ENCODE measurements at regions not wholly inside any gene's neighbourhood (a gene's known extent, or its start where the extent isn't known, plus 50 kb on each side); places are given as distances from the start of the nearest gene placed in this dataset.

DNA sequence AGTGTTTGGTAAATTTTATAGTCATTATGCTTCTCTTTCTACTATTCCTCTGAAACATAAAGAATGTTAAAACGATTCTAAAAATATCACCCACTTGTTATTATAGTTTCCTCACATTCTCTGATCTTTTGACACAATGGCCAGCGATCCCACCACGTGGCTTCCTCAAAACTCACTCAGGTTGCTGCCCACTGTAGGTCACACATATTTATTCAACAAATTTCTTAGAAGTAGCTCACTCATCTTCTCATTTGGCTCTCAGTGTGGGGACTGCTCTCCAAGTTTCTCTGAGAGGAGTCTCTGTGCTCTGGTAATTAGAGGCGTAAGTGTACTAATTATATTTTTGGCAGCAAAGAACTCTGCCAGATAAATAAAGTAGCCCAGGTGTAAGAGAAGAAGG lies 465.4 kb downstream of the CDH11 start:
- DNase-seq (ENCODE audit: low read depth, low spot score), result no peak

DNA sequence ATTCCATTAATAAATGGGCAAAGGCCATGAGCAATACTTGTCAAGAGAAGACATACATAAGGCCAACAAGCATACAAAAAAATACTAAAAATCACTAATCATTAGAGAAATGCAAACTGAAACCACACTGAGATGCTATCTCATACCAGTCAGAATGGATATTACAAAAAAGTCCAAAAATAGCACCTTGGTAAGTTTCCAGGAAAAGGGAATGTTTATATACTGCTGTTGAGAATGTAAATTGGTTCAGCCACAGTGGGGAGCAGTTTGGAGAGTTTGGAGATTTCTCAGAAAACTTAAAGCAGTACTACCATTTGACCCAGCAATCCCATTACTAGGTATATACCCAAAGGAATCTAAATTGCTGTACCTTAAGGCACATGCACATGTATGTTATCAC lies 467.7 kb downstream of the CDH11 start:
- DNase-seq (ENCODE audit: low read depth, low spot score), result no peak

DNA sequence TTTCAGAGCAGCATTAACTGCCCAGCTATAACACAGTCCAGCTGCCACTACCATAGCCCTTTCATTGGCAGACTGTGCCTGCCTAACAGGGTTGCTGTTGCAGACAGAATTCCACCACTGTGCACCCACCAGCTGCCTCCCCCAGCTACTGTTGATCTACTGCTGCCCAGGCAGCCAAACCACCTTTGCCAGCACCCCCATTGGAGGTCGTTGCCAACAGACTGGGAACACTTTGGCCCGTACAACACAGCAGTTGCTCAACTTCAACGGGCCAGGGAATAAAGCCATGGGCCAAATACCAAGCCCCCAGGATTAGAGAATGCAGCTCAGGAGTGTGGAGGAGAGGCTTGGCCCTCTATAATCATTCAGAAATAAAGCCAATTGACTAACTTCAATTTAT lies 473.6 kb downstream of the CDH11 start:
- DNase-seq (ENCODE audit: low read depth, low spot score), result no peak

DNA sequence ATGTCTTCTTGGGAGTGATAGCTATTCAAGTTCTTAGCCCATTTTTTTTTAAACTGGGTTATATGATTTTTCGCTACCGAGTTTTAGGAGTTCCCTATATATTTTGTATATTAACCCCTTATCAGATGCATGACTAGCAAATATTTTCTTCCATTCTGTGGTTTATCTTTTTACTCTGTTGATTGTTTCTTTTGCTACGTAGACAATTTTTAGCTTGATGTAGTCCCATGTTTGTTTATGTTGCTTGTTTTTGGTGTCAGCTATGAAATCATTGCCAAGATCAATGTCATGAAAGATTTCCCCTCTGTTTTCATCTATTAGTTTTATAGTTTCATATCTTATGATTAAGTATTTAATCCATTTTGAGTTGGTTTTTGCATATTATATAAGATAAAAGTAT lies 480.5 kb downstream of the CDH11 start:
- DNase-seq (ENCODE audit: low read depth, low spot score), result no peak

DNA sequence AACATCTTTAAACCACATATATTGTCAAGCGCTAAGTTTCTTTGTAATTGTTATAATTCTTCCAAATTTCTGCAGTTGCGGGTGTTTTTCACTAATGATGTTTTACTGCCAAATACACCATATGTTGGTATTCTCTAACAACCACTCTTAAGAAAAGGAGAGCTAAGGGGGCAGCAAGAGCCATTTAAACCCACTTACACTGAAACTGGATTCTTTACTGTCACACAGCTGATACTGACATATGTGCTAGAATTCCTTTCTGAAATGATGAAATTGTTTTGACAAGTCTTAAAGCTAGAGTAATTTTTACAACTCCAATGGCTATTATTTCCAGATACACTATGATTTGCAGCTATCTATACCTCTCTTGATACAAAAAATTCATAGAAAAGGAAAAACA lies 483.1 kb downstream of the CDH11 start:
- DNase-seq (ENCODE audit: low read depth, low spot score), result no peak

DNA sequence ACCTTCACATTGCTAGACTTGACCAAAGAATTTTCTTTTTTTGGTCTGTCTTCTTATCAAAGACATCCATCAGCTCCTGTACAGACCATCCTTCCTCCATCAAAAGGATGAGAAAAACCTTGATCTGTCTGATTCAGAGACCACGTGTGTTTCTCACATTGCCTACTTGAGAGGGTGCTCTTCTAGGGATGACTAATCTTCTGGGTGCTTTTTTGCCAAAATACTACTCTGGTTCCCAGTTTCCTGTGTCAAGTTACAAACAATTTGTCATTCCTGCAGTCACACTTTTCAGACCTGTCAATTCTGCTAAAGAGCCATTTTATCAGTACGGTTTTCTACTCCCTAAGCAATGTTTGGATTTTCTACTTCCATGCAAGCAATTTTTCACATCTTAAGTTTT lies 492.2 kb downstream of the CDH11 start:
- no peak for DNase-seq (ENCODE audit: low read depth, low spot score)

DNA sequence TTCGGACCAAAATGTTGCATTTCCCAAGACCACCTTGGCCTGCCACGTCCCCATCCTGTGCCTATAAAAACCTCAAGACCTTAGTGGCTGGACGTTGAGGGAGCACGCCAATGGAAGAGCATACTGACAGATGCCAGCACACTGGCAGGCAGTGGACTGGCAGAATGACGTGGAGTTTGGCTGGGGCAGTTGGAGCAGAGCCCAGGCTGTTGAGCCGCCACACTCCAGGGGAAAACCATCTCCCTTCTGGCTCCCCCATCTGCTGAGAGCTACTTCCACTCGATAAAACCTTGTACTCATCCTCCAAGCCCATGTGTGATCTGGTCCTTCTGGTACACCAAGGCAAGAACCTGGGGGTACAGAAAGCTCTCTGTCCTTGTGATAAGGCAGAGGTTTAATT lies 494.1 kb downstream of the CDH11 start:
- DNase-seq (ENCODE audit: low read depth, low spot score), result no peak

DNA sequence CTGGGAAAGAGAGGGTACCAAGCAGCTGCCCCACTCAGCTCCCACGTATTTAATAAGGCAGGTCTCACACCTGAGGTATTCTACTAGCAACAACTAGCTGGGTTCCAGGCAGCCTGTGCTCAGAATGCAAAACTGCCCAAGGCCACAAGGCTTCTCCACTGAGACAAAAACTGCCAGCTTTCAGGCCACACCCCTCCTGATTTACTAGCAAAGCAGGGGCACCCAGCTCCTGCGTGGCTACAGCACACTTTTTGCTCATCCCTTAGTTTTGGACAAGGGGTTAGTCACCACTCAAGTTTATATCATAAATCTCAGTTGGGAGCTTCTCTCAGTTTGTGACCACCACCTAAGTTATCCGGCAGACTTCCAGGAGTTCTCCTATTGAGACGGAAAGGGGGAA lies 494.6 kb downstream of the CDH11 start:
- DNase-seq (ENCODE audit: low read depth, low spot score), result no peak

DNA sequence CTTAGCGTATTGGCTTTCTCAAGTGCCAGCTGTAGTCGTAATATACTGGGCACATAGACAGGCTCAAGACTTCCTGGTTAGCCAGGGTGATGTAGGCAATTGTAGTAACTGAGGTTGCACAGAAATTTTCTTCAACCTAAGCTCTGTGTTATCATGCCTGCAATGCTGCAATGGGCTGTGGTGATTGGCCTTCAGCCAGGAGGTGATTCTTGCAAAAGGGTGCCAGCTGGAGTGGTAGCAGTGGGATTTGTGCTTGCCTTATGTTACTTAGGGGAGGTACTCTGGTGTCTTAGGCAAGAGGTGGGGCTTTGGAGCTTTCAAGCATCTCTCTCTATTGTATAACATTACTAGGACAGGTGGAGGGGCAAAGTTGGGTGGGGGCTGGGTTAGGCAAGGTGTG lies 495.1 kb downstream of the CDH11 start:
- DNase-seq (ENCODE audit: low read depth, low spot score), result no peak

DNA sequence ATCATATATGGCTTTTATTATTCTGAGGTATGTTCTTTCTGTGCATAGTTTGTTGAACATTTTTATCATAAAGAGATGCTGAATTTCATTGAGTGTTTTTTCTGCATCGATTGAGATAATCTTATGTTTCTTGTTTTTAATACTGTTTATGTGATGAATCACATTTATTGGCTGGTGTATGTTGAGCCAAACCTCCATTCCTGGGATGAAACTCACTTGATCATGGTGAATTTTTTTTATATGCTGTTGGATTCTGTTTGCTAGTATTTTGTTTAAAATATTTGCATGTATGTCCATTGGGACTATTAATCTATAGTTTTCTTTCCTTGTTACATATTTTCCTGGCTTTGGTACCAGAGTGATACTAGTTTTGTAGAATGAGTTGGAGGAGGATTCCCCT lies 500.2 kb downstream of the CDH11 start:
- no peak for DNase-seq (ENCODE audit: low read depth, low spot score)

DNA sequence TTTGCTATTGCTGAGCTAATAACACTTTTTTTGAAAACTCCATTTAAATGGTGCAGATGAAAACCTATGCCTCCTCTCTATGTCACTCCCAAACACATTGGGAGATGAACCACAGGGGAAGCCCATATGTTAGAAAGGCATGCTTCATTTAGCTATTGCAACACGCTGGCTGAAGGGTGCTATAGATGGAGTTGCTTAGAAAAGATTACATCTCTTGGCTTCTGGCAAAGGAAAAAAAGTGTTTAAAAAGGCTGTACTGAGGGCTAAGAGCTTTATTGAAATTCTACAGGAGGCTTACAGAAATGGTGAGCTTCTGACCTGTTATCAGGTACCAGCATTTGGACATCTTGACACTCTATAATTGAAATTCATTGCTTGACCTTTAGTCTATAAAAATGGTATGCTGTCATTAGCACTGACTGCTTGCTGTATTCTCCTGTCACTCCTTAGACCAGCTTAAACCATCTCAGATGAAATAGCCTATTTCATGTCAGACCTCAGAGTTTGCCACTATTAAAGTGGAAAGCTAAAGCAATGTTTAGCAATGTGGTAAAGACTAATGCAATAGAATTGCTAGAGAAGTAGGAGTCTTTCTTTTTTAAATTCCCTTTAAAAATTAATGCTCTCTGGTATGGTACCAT lies 503.9 kb downstream of the CDH11 start:
- no peak for DNase-seq (ENCODE audit: low read depth, low spot score)

DNA sequence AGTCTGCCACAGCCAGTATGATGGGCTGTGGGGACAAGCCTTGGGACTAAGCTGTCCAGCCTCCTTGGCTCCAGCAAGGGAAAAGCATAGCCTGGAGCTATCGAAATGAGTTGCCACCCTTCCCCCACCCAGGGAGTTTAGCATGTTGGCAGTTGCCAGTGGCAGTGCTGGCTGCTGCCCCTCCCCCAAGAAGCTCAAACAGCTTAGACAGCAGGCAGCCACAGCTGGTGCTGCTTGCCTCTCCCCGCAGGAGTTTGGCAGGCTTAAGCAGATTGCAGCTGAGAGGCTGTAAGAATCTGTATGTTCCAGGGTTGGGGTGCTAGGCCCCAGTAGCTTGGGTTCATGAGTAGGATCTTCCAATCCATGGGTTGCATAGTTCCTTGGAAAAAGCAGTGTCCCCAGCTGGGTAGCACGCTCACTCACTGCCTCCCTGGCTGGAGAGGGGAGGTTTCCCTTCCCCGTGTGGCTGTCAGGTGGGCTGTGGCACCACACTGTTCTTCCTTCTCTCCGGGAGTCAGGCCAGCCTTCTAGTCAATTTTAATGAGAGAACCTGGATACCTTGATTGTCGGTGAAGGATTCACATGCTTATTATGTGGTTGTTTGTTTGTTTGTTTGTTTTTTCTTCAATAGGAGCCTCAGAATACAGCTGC lies 506.1 kb downstream of the CDH11 start:
- no peak for DNase-seq (ENCODE audit: low read depth, low spot score)

DNA sequence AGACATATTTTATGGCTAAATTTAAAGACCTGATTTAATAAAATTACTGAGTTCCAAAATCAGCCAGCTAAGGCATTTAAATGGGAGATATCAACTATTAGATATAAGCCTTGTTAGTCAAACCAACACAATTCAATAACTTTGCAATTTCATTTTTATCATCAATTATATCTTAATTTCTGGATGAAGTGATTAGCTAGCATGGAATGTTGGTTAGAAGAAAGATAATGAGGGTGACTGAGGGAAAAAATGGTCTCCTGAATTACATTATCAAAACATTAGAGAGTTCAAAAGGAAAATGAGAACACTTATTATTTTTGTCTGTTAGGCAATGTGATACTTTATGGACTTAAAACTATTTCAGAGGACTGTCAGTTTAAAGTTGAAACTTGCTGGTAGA lies 525.7 kb downstream of the CDH11 start:
- DNase-seq (ENCODE audit: low read depth, low spot score), result no peak

DNA sequence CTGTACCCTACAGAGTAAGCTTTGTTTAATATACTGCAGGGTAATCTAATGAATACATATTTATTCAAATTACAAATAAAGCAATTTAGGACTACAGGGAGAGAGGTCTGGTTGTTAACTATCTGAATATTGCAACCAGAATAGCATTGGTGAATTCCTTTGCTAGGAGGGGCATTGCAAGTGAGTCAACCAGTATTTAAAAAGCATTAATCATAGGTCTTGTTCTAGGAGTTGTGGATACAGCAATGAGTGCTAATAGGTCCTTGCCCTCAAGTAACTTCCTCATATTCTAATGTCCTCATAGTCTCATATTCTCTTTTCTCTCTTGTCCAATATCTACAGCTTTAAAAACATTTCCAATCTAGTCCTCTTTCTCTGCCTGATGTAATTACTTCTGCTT lies 531.4 kb downstream of the CDH11 start:
- DNase-seq (ENCODE audit: low read depth, low spot score), result no peak

DNA sequence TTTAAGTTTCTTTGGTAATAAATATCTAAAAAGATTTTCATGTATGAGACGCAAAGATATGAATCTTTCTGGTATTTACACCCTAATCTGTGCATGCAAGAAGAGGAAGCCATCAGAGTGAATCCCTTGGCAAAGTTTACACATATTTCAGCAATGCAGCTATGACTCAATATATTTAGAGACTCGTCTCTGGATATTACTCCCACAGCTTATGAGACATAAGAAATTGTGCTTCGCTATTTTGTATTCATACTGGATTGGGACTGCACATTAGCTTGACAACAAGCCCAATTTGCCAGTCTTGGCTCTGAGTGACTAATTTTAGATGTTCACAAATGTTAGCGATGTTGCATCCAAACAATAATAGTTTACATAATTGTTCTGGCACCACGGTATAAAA lies 532.0 kb downstream of the CDH11 start:
- DNase-seq (ENCODE audit: low read depth, low spot score), result no peak

DNA sequence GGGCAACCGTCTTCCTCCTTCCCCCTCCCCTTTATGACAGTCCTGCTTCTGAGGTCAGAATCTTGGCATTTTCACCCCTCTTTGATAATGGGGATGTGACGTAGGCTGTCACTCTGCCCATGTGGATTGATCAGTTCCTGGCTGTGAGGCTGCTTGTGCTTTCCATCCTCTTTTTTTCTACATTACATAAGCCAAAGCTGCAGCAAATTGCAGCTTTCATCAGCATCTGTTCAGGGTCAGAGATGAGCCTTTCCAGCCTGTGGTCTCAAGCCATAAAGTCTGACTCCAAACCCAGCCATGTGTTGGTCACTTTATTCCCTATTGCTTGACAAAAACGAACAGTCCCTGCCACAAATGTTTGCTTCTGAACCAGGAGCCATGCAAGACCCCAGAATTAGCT lies 535.1 kb downstream of the CDH11 start:
- DNase-seq (ENCODE audit: low read depth, low spot score), result no peak

DNA sequence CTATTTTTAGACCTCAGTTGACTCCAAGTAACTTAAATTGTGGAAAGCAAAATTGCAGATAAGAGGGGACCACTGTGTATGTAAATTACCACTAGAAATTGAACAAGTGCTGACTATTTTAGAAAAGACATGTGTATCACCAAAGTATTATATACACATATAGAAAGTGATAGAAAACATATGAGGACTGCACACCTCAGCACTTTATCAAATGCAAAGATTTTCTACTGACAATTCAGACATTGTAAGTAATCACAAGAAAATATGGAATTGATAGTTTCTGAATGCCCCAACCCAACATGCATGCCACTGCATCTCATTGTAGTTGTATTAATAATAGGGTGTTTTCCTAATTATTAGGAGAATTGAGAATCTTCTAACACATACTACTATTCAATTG lies 536.5 kb downstream of the CDH11 start:
- DNase-seq (ENCODE audit: low read depth, low spot score), result no peak

DNA sequence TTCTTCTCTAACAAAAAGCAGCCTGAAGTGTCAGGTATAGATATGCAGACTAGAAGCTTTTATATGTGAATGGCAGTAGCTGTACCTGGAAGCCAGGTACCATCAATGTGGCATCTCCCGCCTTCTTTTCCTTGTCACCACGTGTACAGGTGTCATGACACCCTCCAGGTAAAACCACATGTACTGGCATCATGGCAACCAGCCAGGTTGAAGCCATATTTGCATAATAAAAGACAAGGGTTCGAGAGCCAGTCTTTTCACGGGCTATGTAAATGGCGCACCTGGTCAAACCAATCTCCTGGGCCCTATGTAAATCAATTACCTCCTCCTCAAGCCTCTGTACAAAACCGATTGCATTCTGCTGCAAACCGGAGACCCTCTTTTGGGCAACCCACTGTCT lies 541.3 kb downstream of the CDH11 start:
- no peak for DNase-seq (ENCODE audit: low read depth, low spot score)

DNA sequence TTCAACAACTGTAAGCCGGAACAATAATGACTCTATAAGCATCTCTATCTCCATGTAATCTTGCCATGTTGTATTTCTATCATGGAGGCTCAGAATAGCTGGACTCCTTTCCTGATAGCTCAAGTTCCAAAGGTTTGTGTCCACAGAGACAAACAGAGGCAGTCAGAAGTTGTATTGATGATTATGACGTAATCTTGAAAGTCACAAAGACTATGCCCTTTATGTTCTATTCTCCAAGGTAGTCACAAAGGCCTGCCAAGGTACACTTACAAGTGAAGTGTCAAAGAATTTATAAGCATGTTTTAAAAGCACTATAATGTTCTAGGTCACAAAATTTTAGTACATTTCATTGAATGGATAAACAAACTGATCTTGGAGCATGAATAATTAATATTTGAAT lies 542.2 kb downstream of the CDH11 start:
- no peak for DNase-seq (ENCODE audit: low read depth, low spot score)

DNA sequence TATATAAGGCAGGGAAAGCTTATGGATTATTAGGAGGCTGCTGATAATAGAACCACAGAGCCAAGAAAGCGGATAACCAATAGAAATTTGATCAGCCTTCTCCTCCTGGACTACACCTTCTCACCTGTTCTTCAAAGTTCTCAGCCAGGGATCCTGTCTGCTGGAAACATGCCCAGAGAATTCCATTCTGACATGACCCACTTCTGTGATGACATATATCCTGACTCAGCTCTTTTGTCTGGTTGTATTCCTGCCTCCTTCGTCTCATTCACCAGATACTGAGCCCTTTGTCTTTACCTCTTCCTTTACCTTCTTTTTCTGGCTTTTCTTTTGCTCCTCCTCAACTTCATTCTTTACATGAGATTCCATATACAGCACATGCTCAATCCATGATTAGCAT lies 576.1 kb downstream of the CDH11 start:
- no peak for DNase-seq (ENCODE audit: low read depth, low spot score)

DNA sequence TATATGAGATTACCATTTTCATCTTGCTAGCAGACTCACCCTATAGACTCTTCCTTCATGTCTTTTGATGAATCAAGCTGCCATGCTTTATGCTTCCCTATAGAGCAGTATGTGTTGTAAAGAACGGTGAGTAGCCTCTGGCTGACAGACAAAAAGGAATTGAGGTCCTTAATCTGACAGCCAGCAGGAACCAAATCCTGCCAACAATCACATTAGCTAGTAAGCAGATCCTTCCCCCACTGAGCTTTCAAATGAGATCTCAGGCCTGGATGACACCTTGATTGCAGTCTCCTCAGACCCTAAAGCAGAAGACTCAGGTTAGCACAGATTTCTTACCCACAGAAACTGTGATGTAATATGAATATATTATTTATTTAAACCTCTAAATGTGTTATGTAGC lies 577.0 kb downstream of the CDH11 start:
- no peak for DNase-seq (ENCODE audit: low read depth, low spot score)

DNA sequence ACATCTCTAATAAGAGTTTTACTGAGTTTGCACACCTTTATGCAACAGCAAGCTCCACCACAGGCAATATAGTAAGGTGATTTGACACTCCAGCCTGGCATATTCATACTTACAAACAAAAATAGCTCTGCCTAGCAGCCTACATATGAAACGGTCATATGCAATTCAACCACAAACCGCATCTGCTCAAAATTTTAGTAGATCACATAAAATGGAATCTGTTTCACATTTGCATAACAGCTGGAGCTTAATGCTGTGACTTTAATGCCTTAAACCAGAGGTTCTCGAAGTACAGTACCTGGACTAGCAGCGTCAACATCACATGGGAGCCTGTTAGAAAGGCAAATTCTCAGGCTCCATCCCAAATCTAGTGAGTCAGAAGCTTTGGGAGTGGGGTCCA lies 578.4 kb downstream of the CDH11 start:
- DNase-seq (ENCODE audit: low read depth, low spot score), result no peak

DNA sequence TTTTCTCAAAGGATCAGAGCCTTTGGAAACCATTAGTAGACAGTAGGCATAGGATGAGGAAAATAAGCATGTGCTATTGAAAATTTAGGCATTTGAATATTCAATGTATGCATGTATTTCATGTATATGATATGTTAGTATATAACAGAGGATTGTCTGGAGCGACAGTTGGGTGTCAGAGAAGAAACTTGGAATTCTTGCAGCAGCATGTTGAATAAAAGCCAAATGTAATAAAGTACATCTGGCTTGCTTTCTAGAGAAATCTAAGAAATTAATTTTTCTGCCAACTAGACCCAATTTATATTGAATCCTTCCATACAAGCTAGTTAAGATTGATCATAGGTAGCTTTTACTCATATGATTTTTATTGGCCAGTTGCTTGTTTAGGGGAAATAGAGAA lies 578.8 kb downstream of the CDH11 start:
- DNase-seq (ENCODE audit: low read depth, low spot score), result no peak

DNA sequence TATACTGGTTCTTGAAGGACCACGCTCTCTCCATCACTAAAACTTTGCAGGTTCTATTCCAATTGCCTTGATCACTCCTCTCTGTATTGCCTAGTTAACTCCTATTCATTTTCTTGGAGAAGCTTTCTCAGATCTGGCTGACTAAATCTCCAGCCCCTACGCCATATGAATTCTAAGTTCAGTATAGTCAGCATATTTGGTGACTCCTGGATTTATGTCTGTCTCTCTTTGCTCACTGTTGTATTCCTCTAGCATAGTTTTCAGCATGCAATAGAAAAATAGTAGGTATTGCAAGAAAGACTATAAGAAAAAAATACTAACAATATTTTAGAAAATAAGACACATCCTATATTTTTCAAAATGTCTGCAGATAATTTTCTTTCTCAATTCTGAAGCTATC lies 579.7 kb downstream of the CDH11 start:
- no peak for DNase-seq (ENCODE audit: low read depth, low spot score)
